Aorta (tissue), 5 donors: ENCODE measurements at regions not wholly inside any gene's neighbourhood (a gene's known extent, or its start where the extent isn't known, plus 50 kb on each side); places are given as distances from the start of the nearest gene placed in this dataset.
"Not testable (repeated sequence)": the region's sequence is repeated elsewhere in the genome, so short reads cannot be mapped to it uniquely, and the experiment has no call there.

Experiments
- ATAC-seq: fragments of 200-7000 bp; cut with Tn5 transposase; one replicate; pipeline ENCODE4 v1.9.1; 2022; ENCODE audit warnings: moderate library complexity; ENCODE audit not compliant: low FRiP score
- DNase-seq, 2 donors: peaks; one replicate each; pipeline ENCODE4 v3.0.0-alpha.2; 2020
- H3K27ac ChIP-seq, 2 donors: one replicate each; pipeline ENCODE4 v1.5.1; 2013; ENCODE audit warnings: low read length in 2 of 2, mild to moderate bottlenecking in 2 of 2, moderate library complexity in 2 of 2, control low read depth in 1 of 2, inconsistent platforms in 1 of 2, low read depth in 1 of 2
- H3K27me3 ChIP-seq, 2 donors: one replicate each; pipeline ENCODE4 v1.6.1; 2013; ENCODE audit warnings: control low read depth in 1 of 2, low read length in 1 of 2, mild to moderate bottlenecking in 1 of 2, moderate library complexity in 1 of 2; ENCODE audit not compliant: insufficient read depth in 2 of 2, control insufficient read depth in 1 of 2
- H3K36me3 ChIP-seq, 2 donors: one replicate each; pipeline ENCODE4 v1.6.1; 2013; ENCODE audit warnings: control low read depth in 1 of 2, low read length in 1 of 2, mild to moderate bottlenecking in 1 of 2; ENCODE audit not compliant: insufficient read depth in 2 of 2, control insufficient read depth in 1 of 2
- H3K4me1 ChIP-seq, 2 donors: one replicate each; pipeline ENCODE4 v1.6.1; 2013; ENCODE audit warnings: low read length in 2 of 2, control low read depth in 1 of 2, mild to moderate bottlenecking in 1 of 2, moderate library complexity in 1 of 2; ENCODE audit not compliant: insufficient read depth in 2 of 2, control insufficient read depth in 1 of 2
- H3K4me3 ChIP-seq, 2 donors: one replicate each; pipeline ENCODE4 v1.5.1; 2013; ENCODE audit warnings: low read length in 2 of 2, control low read depth in 1 of 2, mild to moderate bottlenecking in 1 of 2
- H3K9me3 ChIP-seq: one replicate; pipeline ENCODE4 v1.6.1; 2013; ENCODE audit warnings: mild to moderate bottlenecking, low read length; ENCODE audit not compliant: control insufficient read depth
- WGBS, 2 donors: extraction: QIAGEN DNeasy Blood & Tissue Kit; methylation state at CpG; one replicate each; pipeline ENCODE4 v1.1.7; 2013; 5-methylcytosine and 5-hydroxymethylcytosine counted together
- intact Hi-C, 2 donors: fragments of 100-400 bp; cut with DNase I; formaldehyde crosslinking; loops; one replicate each; pipeline versions ENCODE4 v1.14.2 to v1.15.0; 2022
- donor health status: healthy with polysubstance abuse.
- donor health status: Bipolar disorder and iron deficiency.
- donor health status: DM: no; HTN: no; CAD: no.
- donor health status: DM: no; HTN: no; CAD: no.
- donor health status: DM: yes; HTN: yes; CAD: no.

GRCh38 chr10:3656214-3656613 is 128.8 kb downstream of the KLF6 start:
- intact Hi-C loops: no loop called here
- 38 to 48% methylated on average over 3 of the region's 3 CpGs for WGBS, 2 donors
- DNase-seq: no peak
- Histone ChIP-seq H3K4me1 (no peaks in the 10 kb centered on the region), H3K4me3 (no peak overlapping the region), H3K27ac (no peak overlapping the region), H3K36me3 (no peaks in the 10 kb centered on the region), H3K27me3 (no peaks in the 10 kb centered on the region), H3K9me3 (no peaks in the 10 kb centered on the region)
- no peak for ATAC-seq

DNA sequence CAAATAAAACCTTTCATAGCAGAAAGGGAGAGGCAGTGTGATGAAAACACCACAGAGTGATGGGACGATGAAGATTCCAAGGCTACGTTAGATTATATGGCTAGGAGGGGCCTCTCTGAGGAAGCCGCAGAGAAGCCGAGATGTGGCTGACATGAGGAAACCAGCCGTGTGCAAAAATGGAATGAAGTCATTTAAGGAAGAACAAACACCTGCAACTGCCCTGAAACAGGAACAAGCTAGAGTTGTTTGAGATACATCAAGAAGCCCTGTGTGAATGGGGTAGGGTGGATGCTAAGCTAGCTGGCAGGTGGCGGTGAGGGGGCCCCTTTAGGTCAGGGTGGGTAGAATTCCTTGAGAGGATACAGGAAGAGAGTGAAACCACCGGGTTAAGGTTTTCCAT is 129.5 kb downstream of the KLF6 start:
- WGBS, 2 donors: 77 to 80% methylated on average over 7 of the region's 7 CpGs

DNA sequence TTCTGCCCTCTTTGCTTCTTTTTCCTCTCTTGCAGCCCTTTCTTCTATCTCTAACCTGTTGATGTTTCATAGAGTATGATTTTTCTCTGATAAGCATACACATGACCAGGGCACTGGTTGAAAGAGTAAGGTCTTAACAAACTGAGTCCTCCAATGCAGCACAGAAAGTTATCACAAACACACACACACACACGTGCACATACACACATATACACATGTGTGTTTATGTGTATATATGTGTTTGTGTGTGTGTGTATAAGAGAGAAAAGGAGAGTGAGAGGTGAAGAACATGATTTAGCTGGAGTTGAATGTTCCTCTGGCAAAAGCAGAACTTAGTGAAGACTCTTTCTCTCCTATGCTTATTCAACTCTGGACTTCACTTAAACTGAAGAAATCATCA is 130.0 kb downstream of the KLF6 start:
- 53 to 77% methylated on average over 1 of the region's 1 CpG for WGBS, 2 donors
- intact Hi-C loops: no loop called here
- Histone ChIP-seq H3K4me1 (no peaks in the 10 kb centered on the region), H3K36me3 (no peaks in the 10 kb centered on the region), H3K9me3 (no peaks in the 10 kb centered on the region), H3K4me3 (no peak overlapping the region), H3K27me3 (no peaks in the 10 kb centered on the region), H3K27ac (no peak overlapping the region)
- ATAC-seq (no peak), DNase-seq (no peak)

More for the DNA sequence above, 129.5 kb downstream of the KLF6 start:
- no peak for ATAC-seq
- Histone ChIP-seq H3K36me3 (no peaks in the 10 kb centered on the region), H3K4me1 (no peaks in the 10 kb centered on the region), H3K4me3 (no peak overlapping the region), H3K27ac (no peak overlapping the region), H3K9me3 (no peaks in the 10 kb centered on the region), H3K27me3 (no peaks in the 10 kb centered on the region)
- no peak for DNase-seq
- intact Hi-C loops: no loop called here

- DNase-seq: no peak
- Histone ChIP-seq H3K4me1 (no peaks in the 10 kb centered on the region), H3K27me3 (no peaks in the 10 kb centered on the region), H3K27ac (no peak overlapping the region), H3K36me3 (no peaks in the 10 kb centered on the region), H3K9me3 (no peaks in the 10 kb centered on the region), H3K4me3 (no peak overlapping the region)
- intact Hi-C loops: no loop called here
- ATAC-seq: no peak
- WGBS, 2 donors: 14 to 30% methylated on average over 2 of the region's 2 CpGs
These were observed 130.5 kb downstream of the KLF6 start for GRCh38 chr10:3654496-3654895.

DNA sequence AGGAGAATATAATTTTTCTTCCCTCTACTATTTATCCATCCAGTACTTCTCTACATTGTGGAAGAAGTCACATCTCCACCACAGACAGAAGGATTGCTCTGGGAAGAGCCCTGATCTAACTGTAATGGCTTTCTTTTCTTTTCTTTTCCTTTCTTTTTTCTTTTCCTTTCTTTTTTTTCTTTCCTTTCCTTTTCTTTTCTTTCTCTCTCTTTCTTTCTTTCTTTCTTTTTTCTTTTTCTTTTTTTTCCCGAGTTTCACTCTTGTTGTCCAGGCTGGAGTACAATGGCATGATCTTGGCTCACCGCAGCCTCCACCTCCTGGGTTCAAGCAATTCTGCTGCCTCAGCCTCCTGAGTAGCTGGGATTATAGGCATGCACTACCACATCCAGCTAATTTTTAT is 131.7 kb downstream of the KLF6 start:
- DNase-seq, intact Hi-C loops, H3K27ac ChIP-seq, H3K9me3 ChIP-seq, H3K4me1 ChIP-seq, ATAC-seq, H3K27me3 ChIP-seq, H3K36me3 ChIP-seq: not testable (repeated sequence)
- H3K4me3 ChIP-seq: peak overlapping the region in 1 of 2 donors; percentile 38
- WGBS, 2 donors: 53 to 65% methylated on average over 2 of the region's 2 CpGs

- Histone ChIP-seq H3K27me3 (no peaks in the 10 kb centered on the region), H3K4me3 (peak overlapping the region in 1 of 2 donors; percentile 38), H3K4me1 (no peaks in the 10 kb centered on the region), H3K9me3 (no peaks in the 10 kb centered on the region), H3K36me3 (no peaks in the 10 kb centered on the region), H3K27ac (no peak overlapping the region)
- no peak for DNase-seq
- no peak for ATAC-seq
- intact Hi-C loops: no loop called here
- WGBS, 2 donors: 2 to 6% methylated on average over 13 of the region's 13 CpGs
These were observed 132.1 kb downstream of the KLF6 start for GRCh38 chr10:3652886-3653285.

DNA sequence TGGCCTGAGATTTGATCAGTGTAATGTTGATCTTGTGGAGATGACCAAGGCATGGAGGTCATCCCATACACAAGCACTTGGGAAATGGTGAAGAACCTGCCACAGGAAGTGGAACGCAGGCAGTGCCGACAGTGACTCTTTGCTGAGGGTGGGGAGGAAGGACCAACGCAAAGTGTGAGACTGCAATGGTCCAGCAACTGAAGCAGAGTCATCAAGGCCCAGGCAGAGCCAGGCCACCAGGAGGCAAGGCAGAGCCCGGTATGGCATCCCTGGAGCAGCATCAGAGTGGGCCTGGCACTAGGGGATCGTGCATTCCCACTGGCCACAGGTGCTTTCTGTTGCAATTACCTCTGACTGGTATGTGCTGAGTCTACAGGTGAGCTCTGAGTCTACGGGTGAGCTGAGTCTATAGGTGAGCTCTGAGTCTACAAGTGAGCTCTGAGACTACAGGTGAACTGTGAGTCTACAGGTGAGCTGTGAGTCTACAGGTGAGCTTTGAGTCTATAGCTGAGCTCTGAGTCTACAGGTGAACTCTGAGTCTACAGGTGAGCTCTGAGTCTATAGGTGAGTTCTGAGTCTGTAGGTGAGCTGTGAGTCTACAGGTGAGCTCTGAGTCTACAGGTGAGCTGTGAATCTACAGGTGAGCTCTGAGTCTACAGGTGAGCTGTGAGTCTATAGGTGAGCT is 132.9 kb downstream of the KLF6 start:
- no peaks in the 10 kb centered on the region for H3K36me3 ChIP-seq
- no peaks in the 10 kb centered on the region for H3K27me3 ChIP-seq
- H3K9me3 ChIP-seq: no peaks in the 10 kb centered on the region
- no peak overlapping the region for H3K4me3 ChIP-seq
- no peak overlapping the region for H3K27ac ChIP-seq
- no peaks in the 10 kb centered on the region for H3K4me1 ChIP-seq
- 97 to 98% methylated on average over 6 of the region's 6 CpGs for WGBS, 2 donors
- ATAC-seq (no peak), DNase-seq (no peak)
- intact Hi-C loops: no loop called here

DNA sequence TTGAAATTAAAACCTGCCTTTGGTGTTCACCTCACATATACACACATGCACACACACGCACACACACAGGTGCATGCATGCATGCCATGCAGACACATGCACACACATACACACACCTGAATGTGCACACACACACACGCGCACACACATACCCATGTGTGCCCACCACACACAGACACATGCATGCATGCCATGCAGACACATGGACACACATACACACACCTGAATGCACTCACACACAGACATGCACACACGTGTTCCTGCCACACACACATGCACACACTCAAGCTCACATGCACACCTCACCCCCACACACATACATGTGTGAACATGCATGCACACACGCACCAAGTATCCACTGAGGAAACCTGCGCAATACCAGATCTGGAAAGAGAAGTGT is 136.4 kb downstream of the KLF6 start:
- no peaks in the 10 kb centered on the region for H3K27me3 ChIP-seq
- H3K4me1 ChIP-seq: no peaks in the 10 kb centered on the region
- no peak overlapping the region for H3K27ac ChIP-seq
- H3K9me3 ChIP-seq: no peaks in the 10 kb centered on the region
- peak; percentile 36 for ATAC-seq
- intact Hi-C loops: no loop called here
- H3K36me3 ChIP-seq: no peaks in the 10 kb centered on the region
- no peak for DNase-seq
- WGBS, 2 donors: 90 to 95% methylated on average over 6 of the region's 6 CpGs
- no peak overlapping the region for H3K4me3 ChIP-seq

GRCh38 chr10:3648170-3648569 is 136.8 kb downstream of the KLF6 start:
- intact Hi-C loops: no loop called here
- DNase-seq (no peak), ATAC-seq (no peak)
- WGBS, 2 donors: 58 to 59% methylated on average over 6 of the region's 6 CpGs
- Histone ChIP-seq H3K4me3 (no peak overlapping the region), H3K4me1 (no peaks in the 10 kb centered on the region), H3K27ac (no peak overlapping the region), H3K9me3 (no peaks in the 10 kb centered on the region), H3K27me3 (no peaks in the 10 kb centered on the region), H3K36me3 (no peaks in the 10 kb centered on the region)
